ENCODE measurements at regions not wholly inside any gene's neighbourhood (a gene's known extent, or its start where the extent isn't known, plus 50 kb on each side); places are given as distances from the start of the nearest gene placed in this dataset.

DNA sequence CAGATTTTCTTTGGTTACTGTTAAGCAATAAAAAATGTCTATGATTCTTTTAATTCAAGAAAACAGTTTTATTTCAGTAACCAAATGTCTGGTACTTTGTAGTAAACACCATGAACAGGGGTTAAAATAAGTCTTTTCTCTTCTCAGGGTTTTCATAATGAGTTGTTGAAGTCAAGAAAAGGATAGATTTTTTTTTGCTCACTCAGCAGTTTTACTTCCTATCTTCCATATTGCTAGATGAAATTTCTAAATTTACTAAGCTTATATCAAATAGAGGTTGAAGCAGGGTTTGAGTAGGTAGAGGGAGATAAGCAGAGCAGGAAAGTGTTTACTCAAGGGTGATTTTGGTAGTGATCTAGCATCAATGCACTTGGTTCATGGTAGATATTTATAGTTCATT is 1031.3 kb downstream of the C4orf33 start:
- no peaks in the 10 kb centered on the region for H3K79me2 ChIP-seq (ENCODE audit: insufficient read depth, low read length)
- H3K36me3 Mint-ChIP-seq: no peaks in the 10 kb centered on the region
- H3K4me3 ChIP-seq (replicated peaks in 1 of 3; ENCODE audit: low read depth in 2 of 3, low read length in 3 of 3): no peak overlapping the region
- no peak overlapping the region for H3K27ac Mint-ChIP-seq
- TF ChIP-seq, protein P1, sequence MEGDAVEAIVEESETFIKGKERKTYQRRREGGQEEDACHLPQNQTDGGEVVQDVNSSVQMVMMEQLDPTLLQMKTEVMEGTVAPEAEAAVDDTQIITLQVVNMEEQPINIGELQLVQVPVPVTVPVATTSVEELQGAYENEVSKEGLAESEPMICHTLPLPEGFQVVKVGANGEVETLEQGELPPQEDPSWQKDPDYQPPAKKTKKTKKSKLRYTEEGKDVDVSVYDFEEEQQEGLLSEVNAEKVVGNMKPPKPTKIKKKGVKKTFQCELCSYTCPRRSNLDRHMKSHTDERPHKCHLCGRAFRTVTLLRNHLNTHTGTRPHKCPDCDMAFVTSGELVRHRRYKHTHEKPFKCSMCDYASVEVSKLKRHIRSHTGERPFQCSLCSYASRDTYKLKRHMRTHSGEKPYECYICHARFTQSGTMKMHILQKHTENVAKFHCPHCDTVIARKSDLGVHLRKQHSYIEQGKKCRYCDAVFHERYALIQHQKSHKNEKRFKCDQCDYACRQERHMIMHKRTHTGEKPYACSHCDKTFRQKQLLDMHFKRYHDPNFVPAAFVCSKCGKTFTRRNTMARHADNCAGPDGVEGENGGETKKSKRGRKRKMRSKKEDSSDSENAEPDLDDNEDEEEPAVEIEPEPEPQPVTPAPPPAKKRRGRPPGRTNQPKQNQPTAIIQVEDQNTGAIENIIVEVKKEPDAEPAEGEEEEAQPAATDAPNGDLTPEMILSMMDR (IDR thresholded peaks at IDR 0.05): no peak
- intact Hi-C loops (cut with micrococcal nuclease): no loop called here
- no peaks in the 10 kb centered on the region for H3K4me1 ChIP-seq (ENCODE audit: control insufficient read depth in 1 of 2, insufficient read depth in 2 of 2, low read length in 2 of 2)
- no peaks in the 10 kb centered on the region for H3K4me1 Mint-ChIP-seq
- no peak overlapping the region for H3K9ac ChIP-seq (ENCODE audit: insufficient read depth, low read length, poor library complexity, severe bottlenecking)
- no peaks in the 10 kb centered on the region for H3K27me3 Mint-ChIP-seq (ENCODE audit: low read depth in 3 of 3)
- DNase-seq: no peak
- H3K9me3 Mint-ChIP-seq: peaks cover 3 to 13% (median 7%) of the 10 kb centered on the region in 7 donors
- no peaks in the 10 kb centered on the region for H3K36me3 ChIP-seq (replicated peaks in 1 of 2; ENCODE audit: control insufficient read depth in 1 of 2, insufficient read depth in 2 of 2, low read length in 2 of 2)
- no peaks in the 10 kb centered on the region for H4K20me1 ChIP-seq (ENCODE audit: insufficient read depth, low read length)
- H3K4me3 Mint-ChIP-seq: no peak overlapping the region
- H3K27me3 ChIP-seq (ENCODE audit: control insufficient read depth in 2 of 2, insufficient read depth in 2 of 2, low read length in 2 of 2): no peaks in the 10 kb centered on the region
- H3K27ac ChIP-seq (ENCODE audit: low read depth in 1 of 2, low read length in 2 of 2): no peak overlapping the region
- H2AFZ ChIP-seq (ENCODE audit: insufficient read depth, low read depth, low read length, poor library complexity, severe bottlenecking): no peak overlapping the region
- peaks cover 0 to 14% of the 10 kb centered on the region in 2 donors for H3K9me3 ChIP-seq (replicated peaks in 1 of 2; ENCODE audit: control insufficient read depth in 1 of 2, insufficient read depth in 1 of 2, low read length in 2 of 2)
- no peak overlapping the region for H3K4me2 ChIP-seq (replicated peaks; ENCODE audit: extremely low read depth, low read length, poor library complexity, severe bottlenecking)

DNA sequence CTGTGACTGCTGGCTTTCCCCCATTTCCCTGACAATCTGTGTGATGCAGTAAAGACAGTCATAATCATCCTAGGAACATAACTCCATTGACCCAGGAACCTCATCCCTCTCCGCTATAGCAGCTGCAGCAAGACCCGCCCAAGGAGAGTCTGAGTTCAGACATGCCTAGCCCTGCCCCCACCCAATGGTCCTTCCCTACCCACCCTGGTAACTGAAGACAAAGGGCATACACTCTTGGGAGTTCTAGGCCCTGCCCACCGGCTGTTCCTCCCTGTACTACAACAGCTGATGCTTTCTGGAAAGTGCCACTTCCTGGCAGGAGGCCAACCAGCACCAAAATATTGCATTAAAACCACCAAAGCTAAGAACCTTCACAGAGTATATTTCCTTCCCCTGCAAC is 1035.6 kb downstream of the C4orf33 start:
- Histone ChIP-seq H3K9me3 (replicated peaks in 1 of 2; ENCODE audit: control insufficient read depth in 1 of 2, insufficient read depth in 1 of 2, low read length in 2 of 2) (peaks cover 0 to 14% of the 10 kb centered on the region in 2 donors), H4K20me1 (ENCODE audit: insufficient read depth, low read length) (no peaks in the 10 kb centered on the region), H3K79me2 (ENCODE audit: insufficient read depth, low read length) (no peaks in the 10 kb centered on the region), H3K4me3 (replicated peaks in 1 of 3; ENCODE audit: low read depth in 2 of 3, low read length in 3 of 3) (no peak overlapping the region), H3K4me2 (replicated peaks; ENCODE audit: extremely low read depth, low read length, poor library complexity, severe bottlenecking) (no peak overlapping the region), H3K36me3 (replicated peaks in 1 of 2; ENCODE audit: control insufficient read depth in 1 of 2, insufficient read depth in 2 of 2, low read length in 2 of 2) (no peaks in the 10 kb centered on the region), H3K9ac (ENCODE audit: insufficient read depth, low read length, poor library complexity, severe bottlenecking) (no peak overlapping the region), H3K27me3 (ENCODE audit: control insufficient read depth in 2 of 2, insufficient read depth in 2 of 2, low read length in 2 of 2) (no peaks in the 10 kb centered on the region), H2AFZ (ENCODE audit: insufficient read depth, low read depth, low read length, poor library complexity, severe bottlenecking) (no peak overlapping the region), H3K4me1 (ENCODE audit: control insufficient read depth in 1 of 2, insufficient read depth in 2 of 2, low read length in 2 of 2) (no peaks in the 10 kb centered on the region), H3K27ac (ENCODE audit: low read depth in 1 of 2, low read length in 2 of 2) (no peak overlapping the region)
- DNase-seq: no peak
- TF ChIP-seq, protein P1 (IDR thresholded peaks at IDR 0.05): no peak
- intact Hi-C loops (cut with micrococcal nuclease): no loop called here
- Mint-ChIP-seq H3K9me3 (peaks cover 4 to 13% (median 8%) of the 10 kb centered on the region in 7 donors), H3K27me3 (ENCODE audit: low read depth in 3 of 3) (peaks cover 0 to 2% (median 0%) of the 10 kb centered on the region in 3 donors), H3K36me3 (no peaks in the 10 kb centered on the region), H3K27ac (no peak overlapping the region), H3K4me1 (no peaks in the 10 kb centered on the region), H3K4me3 (no peak overlapping the region)
- 91% methylated on average over 1 of the region's 3 CpGs for WGBS (ENCODE audit: insufficient coverage)
